ENCODE measurements at regions not wholly inside any gene's neighbourhood (a gene's known extent, or its start where the extent isn't known, plus 50 kb on each side); places are given as distances from the start of the nearest gene placed in this dataset.

- Histone ChIP-seq H3K4me1 (no peaks in the 10 kb centered on the region), H3K36me3 (no peaks in the 10 kb centered on the region), H3K4me3 (no peak overlapping the region), H3K27me3 (no peaks in the 10 kb centered on the region), H3K27ac (no peak overlapping the region), H3K9me3 (peaks cover 0 to 13% (median 2%) of the 10 kb centered on the region in 4 donors)
- TF ChIP-seq POLR2A (IDR thresholded peaks at IDR 0.05) (no peak), CTCF (IDR thresholded peaks at IDR 0.05) (no peak)
- no peak for DNase-seq
Observed at GRCh38 chr14:53391156-53391555, 238.0 kb upstream of the DDHD1 start.

- Histone ChIP-seq H3K9me3 (peaks cover 0 to 2% (median 0%) of the 10 kb centered on the region in 4 donors), H3K36me3 (no peaks in the 10 kb centered on the region), H3K27me3 (no peaks in the 10 kb centered on the region), H3K4me1 (no peaks in the 10 kb centered on the region), H3K4me3 (no peak overlapping the region), H3K27ac (no peak overlapping the region)
- TF ChIP-seq POLR2A (IDR thresholded peaks at IDR 0.05) (no peak), CTCF (IDR thresholded peaks at IDR 0.05) (no peak)
- DNase-seq = no peak
Observed at GRCh38 chr14:53390008-53390407, 236.9 kb upstream of the DDHD1 start.

GRCh38 chr14:53389202-53389601 is 236.1 kb upstream of the DDHD1 start:
- TF ChIP-seq POLR2A (IDR thresholded peaks at IDR 0.05) = no peak
- no peak overlapping the region for H3K4me3 ChIP-seq
- no peaks in the 10 kb centered on the region for H3K27me3 ChIP-seq
- no peak for DNase-seq
- H3K27ac ChIP-seq = no peak overlapping the region
- no peaks in the 10 kb centered on the region for H3K4me1 ChIP-seq
- no peaks in the 10 kb centered on the region for H3K36me3 ChIP-seq
- H3K9me3 ChIP-seq = no peaks in the 10 kb centered on the region

GRCh38 chr14:53386362-53386761 is 233.2 kb upstream of the DDHD1 start:
- Histone ChIP-seq H3K36me3 (no peaks in the 10 kb centered on the region), H3K27me3 (no peaks in the 10 kb centered on the region), H3K4me1 (no peaks in the 10 kb centered on the region), H3K27ac (no peak overlapping the region), H3K9me3 (no peaks in the 10 kb centered on the region), H3K4me3 (no peak overlapping the region)
- DNase-seq = no peak
- TF ChIP-seq POLR2A (IDR thresholded peaks at IDR 0.05) (no peak), CTCF (IDR thresholded peaks at IDR 0.05) (no peak)

GRCh38 chr14:53384536-53384935 is 231.4 kb upstream of the DDHD1 start:
- no peak for DNase-seq
- no peaks in the 10 kb centered on the region for H3K36me3 ChIP-seq
- no peak overlapping the region for H3K27ac ChIP-seq
- no peaks in the 10 kb centered on the region for H3K4me1 ChIP-seq
- H3K4me3 ChIP-seq = no peak overlapping the region
- TF ChIP-seq POLR2A (IDR thresholded peaks at IDR 0.05) (no peak), CTCF (IDR thresholded peaks at IDR 0.05) (no peak)
- no peaks in the 10 kb centered on the region for H3K27me3 ChIP-seq
- H3K9me3 ChIP-seq = no peaks in the 10 kb centered on the region

- H3K4me3 ChIP-seq = no peak overlapping the region
- no peaks in the 10 kb centered on the region for H3K9me3 ChIP-seq
- H3K4me1 ChIP-seq = no peaks in the 10 kb centered on the region
- no peak for TF ChIP-seq CTCF (IDR thresholded peaks at IDR 0.05)
- TF ChIP-seq POLR2A (IDR thresholded peaks at IDR 0.05) = no peak
- no peaks in the 10 kb centered on the region for H3K36me3 ChIP-seq
- H3K27me3 ChIP-seq = no peaks in the 10 kb centered on the region
- no peak for DNase-seq
- no peak overlapping the region for H3K27ac ChIP-seq
Observed at GRCh38 chr14:53384073-53384472, 230.9 kb upstream of the DDHD1 start.
